Immature natural killer cell (primary cell): ENCODE measurements at regions not wholly inside any gene's neighbourhood (a gene's known extent, or its start where the extent isn't known, plus 50 kb on each side); places are given as distances from the start of the nearest gene placed in this dataset.

Experiments used
- DNase-seq, 3 donors: peaks; one replicate each; pipeline ENCODE4 v3.0.0; 2022; ENCODE audit warnings: mixed read lengths in 1 of 3
- H3K27ac Mint-ChIP-seq, 6 donors: one replicate each; pipeline ENCODE4 v1.8.0; 2020; ENCODE audit warnings: mixed read lengths in 6 of 6, mild to moderate bottlenecking in 5 of 6, inconsistent platforms in 4 of 6, moderate library complexity in 3 of 6
- H3K27me3 Mint-ChIP-seq, 3 donors: one replicate each; pipeline ENCODE4 v1.8.0; 2020 to 2021; ENCODE audit warnings: low read depth in 3 of 3, mild to moderate bottlenecking in 3 of 3, mixed read lengths in 3 of 3, moderate library complexity in 3 of 3, inconsistent platforms in 1 of 3
- H3K36me3 Mint-ChIP-seq, 3 donors: one replicate each; pipeline ENCODE4 v1.8.0; 2020; ENCODE audit warnings: mixed read lengths in 3 of 3, inconsistent platforms in 2 of 3, mild to moderate bottlenecking in 2 of 3
- H3K4me1 Mint-ChIP-seq, 2 donors: one replicate each; pipeline ENCODE4 v1.8.0; 2020; ENCODE audit warnings: inconsistent platforms in 2 of 2, mild to moderate bottlenecking in 2 of 2, mixed read lengths in 2 of 2, moderate library complexity in 1 of 2
- H3K4me3 Mint-ChIP-seq, 5 donors: one replicate each; pipeline ENCODE4 v1.8.0; 2020; ENCODE audit warnings: mild to moderate bottlenecking in 5 of 5, mixed read lengths in 5 of 5, inconsistent platforms in 3 of 5, moderate library complexity in 3 of 5
- H3K9me3 Mint-ChIP-seq, 6 donors: one replicate each; pipeline ENCODE4 v1.8.0; 2020; ENCODE audit warnings: mild to moderate bottlenecking in 6 of 6, mixed read lengths in 6 of 6, inconsistent platforms in 4 of 6, moderate library complexity in 3 of 6

- no peak for DNase-seq
- Mint-ChIP-seq H3K36me3 (no peaks in the 10 kb centered on the region), H3K27me3 (peaks cover 0 to under 1% (median 0%) of the 10 kb centered on the region in 3 donors), H3K27ac (no peak overlapping the region), H3K4me3 (no peak overlapping the region), H3K4me1 (no peaks in the 10 kb centered on the region), H3K9me3 (peaks cover 0 to 8% (median 4%) of the 10 kb centered on the region in 6 donors)
Measured at GRCh38 chr5:44499381-44499780, 110.2 kb upstream of the FGF10 start.

- H3K9me3 Mint-ChIP-seq, result peaks cover 0 to 9% (median 7%) of the 10 kb centered on the region in 6 donors
- no peak overlapping the region for H3K27ac Mint-ChIP-seq
- no peaks in the 10 kb centered on the region for H3K4me1 Mint-ChIP-seq
- DNase-seq, result no peak
- no peak overlapping the region for H3K4me3 Mint-ChIP-seq
- H3K36me3 Mint-ChIP-seq, result no peaks in the 10 kb centered on the region
- peaks cover 0 to 2% (median 0%) of the 10 kb centered on the region in 3 donors for H3K27me3 Mint-ChIP-seq
Measured at GRCh38 chr5:44497606-44498005, 108.4 kb upstream of the FGF10 start.

- H3K27me3 Mint-ChIP-seq, result peaks cover 0 to 3% (median 0%) of the 10 kb centered on the region in 3 donors
- peaks cover 2 to 13% (median 8%) of the 10 kb centered on the region in 6 donors for H3K9me3 Mint-ChIP-seq
- H3K4me1 Mint-ChIP-seq, result no peaks in the 10 kb centered on the region
- DNase-seq, result no peak
- no peak overlapping the region for H3K4me3 Mint-ChIP-seq
- H3K36me3 Mint-ChIP-seq, result no peaks in the 10 kb centered on the region
- no peak overlapping the region for H3K27ac Mint-ChIP-seq
Measured at GRCh38 chr5:44495280-44495679, 106.1 kb upstream of the FGF10 start.

- peaks cover 0 to 6% (median 0%) of the 10 kb centered on the region in 3 donors for H3K27me3 Mint-ChIP-seq
- no peak overlapping the region for H3K27ac Mint-ChIP-seq
- no peaks in the 10 kb centered on the region for H3K36me3 Mint-ChIP-seq
- peaks cover 4 to 22% (median 8%) of the 10 kb centered on the region in 6 donors for H3K9me3 Mint-ChIP-seq
- no peak overlapping the region for H3K4me3 Mint-ChIP-seq
- H3K4me1 Mint-ChIP-seq, result no peaks in the 10 kb centered on the region
- DNase-seq, result no peak
Measured at GRCh38 chr5:44489759-44490158, 100.5 kb upstream of the FGF10 start.

- H3K4me3 Mint-ChIP-seq, result no peak overlapping the region
- peaks cover 2 to 26% (median 10%) of the 10 kb centered on the region in 6 donors for H3K9me3 Mint-ChIP-seq
- no peak for DNase-seq
- no peak overlapping the region for H3K27ac Mint-ChIP-seq
- no peaks in the 10 kb centered on the region for H3K4me1 Mint-ChIP-seq
- H3K27me3 Mint-ChIP-seq, result peaks cover 0 to 5% (median 0%) of the 10 kb centered on the region in 3 donors
- no peaks in the 10 kb centered on the region for H3K36me3 Mint-ChIP-seq
Measured at GRCh38 chr5:44486591-44486990, 97.4 kb upstream of the FGF10 start.

- peaks cover 0 to 3% (median 0%) of the 10 kb centered on the region in 3 donors for H3K36me3 Mint-ChIP-seq
- H3K27me3 Mint-ChIP-seq, result peaks cover 0 to 1% (median 0%) of the 10 kb centered on the region in 3 donors
- H3K9me3 Mint-ChIP-seq, result peaks cover 10 to 69% (median 21%) of the 10 kb centered on the region in 6 donors
- no peak for DNase-seq
- no peak overlapping the region for H3K4me3 Mint-ChIP-seq
- no peaks in the 10 kb centered on the region for H3K4me1 Mint-ChIP-seq
- no peak overlapping the region for H3K27ac Mint-ChIP-seq
Measured at GRCh38 chr5:44454002-44454401, 64.8 kb upstream of the FGF10 start.

- DNase-seq, result no peak
- Mint-ChIP-seq H3K4me3 (no peak overlapping the region), H3K27me3 (no peaks in the 10 kb centered on the region), H3K9me3 (peaks cover 0 to 29% (median 13%) of the 10 kb centered on the region in 6 donors), H3K4me1 (no peaks in the 10 kb centered on the region), H3K27ac (no peak overlapping the region), H3K36me3 (no peaks in the 10 kb centered on the region)
Measured at GRCh38 chr5:44446399-44446798, 57.2 kb upstream of the FGF10 start.

GRCh38 chr5:44443172-44443571, 54.0 kb upstream of the FGF10 start:
- no peak overlapping the region for H3K4me3 Mint-ChIP-seq
- no peaks in the 10 kb centered on the region for H3K27me3 Mint-ChIP-seq
- H3K36me3 Mint-ChIP-seq, result no peaks in the 10 kb centered on the region
- H3K27ac Mint-ChIP-seq, result no peak overlapping the region
- H3K4me1 Mint-ChIP-seq, result no peaks in the 10 kb centered on the region
- peaks cover 0 to 31% (median 17%) of the 10 kb centered on the region in 6 donors for H3K9me3 Mint-ChIP-seq
- DNase-seq, result no peak

GRCh38 chr5:44441460-44441859, 52.2 kb upstream of the FGF10 start:
- Mint-ChIP-seq H3K4me1 (no peaks in the 10 kb centered on the region), H3K27me3 (no peaks in the 10 kb centered on the region), H3K36me3 (no peaks in the 10 kb centered on the region), H3K4me3 (no peak overlapping the region), H3K9me3 (peaks cover 0 to 23% (median 13%) of the 10 kb centered on the region in 6 donors), H3K27ac (no peak overlapping the region)
- no peak for DNase-seq

GRCh38 chr5:44440186-44440585, 51.0 kb upstream of the FGF10 start:
- no peak overlapping the region for H3K4me3 Mint-ChIP-seq
- no peaks in the 10 kb centered on the region for H3K4me1 Mint-ChIP-seq
- no peaks in the 10 kb centered on the region for H3K36me3 Mint-ChIP-seq

More at GRCh38 chr5:44440186-44440585, 51.0 kb upstream of the FGF10 start:
- DNase-seq, result no peak
- H3K27ac Mint-ChIP-seq, result no peak overlapping the region
- peaks cover 0 to 1% (median 0%) of the 10 kb centered on the region in 3 donors for H3K27me3 Mint-ChIP-seq
- peaks cover 4 to 21% (median 10%) of the 10 kb centered on the region in 6 donors for H3K9me3 Mint-ChIP-seq
